H9 (cell line): ENCODE measurements at regions not wholly inside any gene's neighbourhood (a gene's known extent, or its start where the extent isn't known, plus 50 kb on each side); places are given as distances from the start of the nearest gene placed in this dataset.

ENCODE experiments used
- DNase-seq: peaks from one replicate; pipeline ENCODE4 v3.0.0-alpha.2; 2017
- H2AFZ ChIP-seq: one replicate; pipeline ENCODE4 v1.6.1; 2013; ENCODE audit warnings: mild to moderate bottlenecking, low read length, control low read depth, moderate library complexity
- H2AK5ac ChIP-seq: 2 replicates; pipeline ENCODE4 v1.6.1; 2013; ENCODE audit warnings: low read length, control low read depth, mixed read lengths; ENCODE audit not compliant: insufficient read length
- H2BK120ac ChIP-seq: one replicate; pipeline ENCODE4 v1.6.1; 2013; ENCODE audit warnings: low read depth, mild to moderate bottlenecking, low read length, control low read depth, inconsistent platforms; ENCODE audit not compliant: poor library complexity, severe bottlenecking
- H2BK12ac ChIP-seq: 2 replicates; pipeline ENCODE4 v1.6.1; 2013; ENCODE audit warnings: low read length, control low read depth, mixed read lengths, low read depth; ENCODE audit not compliant: insufficient read length
- H2BK15ac ChIP-seq: 2 replicates; pipeline ENCODE4 v1.6.1; 2013; ENCODE audit warnings: low read depth, low read length, control low read depth
- H2BK20ac ChIP-seq: one replicate; pipeline ENCODE4 v1.6.1; 2013; ENCODE audit warnings: low read depth, mild to moderate bottlenecking, low read length, control low read depth, inconsistent platforms; ENCODE audit not compliant: poor library complexity, severe bottlenecking
- H2BK5ac ChIP-seq: 2 replicates; pipeline ENCODE4 v1.6.1; 2013; ENCODE audit warnings: low read length, control low read depth, mixed read lengths; ENCODE audit not compliant: insufficient read length
- H3K14ac ChIP-seq: 2 replicates; pipeline ENCODE4 v1.6.1; 2013; ENCODE audit warnings: low read length, control low read depth; ENCODE audit not compliant: insufficient read depth
- H3K18ac ChIP-seq: 2 replicates; pipeline ENCODE4 v1.6.1; 2013; ENCODE audit warnings: low read depth, mild to moderate bottlenecking, mixed read lengths, low read length, control low read depth; ENCODE audit not compliant: insufficient read length
- H3K23ac ChIP-seq: 2 replicates; pipeline ENCODE4 v1.6.1; 2013; ENCODE audit warnings: low read length, control low read depth, mixed read lengths, low read depth; ENCODE audit not compliant: insufficient read length
- H3K23me2 ChIP-seq: 2 replicates; pipeline ENCODE4 v1.6.1; 2013; ENCODE audit warnings: low read depth, mild to moderate bottlenecking, mixed read lengths, low read length, control low read depth; ENCODE audit not compliant: insufficient read length, poor library complexity, severe bottlenecking
- H3K27ac ChIP-seq: 2 replicates; pipeline ENCODE4 v1.5.1; 2013; ENCODE audit warnings: low read length, control low read depth, mixed read lengths, low read depth; ENCODE audit not compliant: insufficient read length
- H3K27me3 ChIP-seq: 2 replicates; pipeline ENCODE4 v1.6.1; 2013; ENCODE audit warnings: low read length, control low read depth, inconsistent platforms; ENCODE audit not compliant: insufficient read depth
- H3K4ac ChIP-seq: 2 replicates; pipeline ENCODE4 v1.6.1; 2013; ENCODE audit warnings: low read depth, mild to moderate bottlenecking, control low read depth, inconsistent platforms, low read length, moderate library complexity
- H3K4me1 ChIP-seq: 2 replicates; pipeline ENCODE4 v1.6.1; 2013; ENCODE audit warnings: low read length, control low read depth, inconsistent platforms; ENCODE audit not compliant: insufficient read depth
- H3K4me2 ChIP-seq: 2 replicates; pipeline ENCODE4 v1.6.1; 2013; ENCODE audit warnings: low read length, control low read depth, mixed read lengths; ENCODE audit not compliant: insufficient read length, insufficient read depth
- H3K56ac ChIP-seq: 2 replicates; pipeline ENCODE4 v1.6.1; 2013; ENCODE audit warnings: low read depth, mild to moderate bottlenecking, mixed read lengths, low read length, control low read depth; ENCODE audit not compliant: insufficient read length
- H3K79me1 ChIP-seq: 2 replicates; pipeline ENCODE4 v1.6.1; 2013; ENCODE audit warnings: low read depth, mild to moderate bottlenecking, moderate library complexity, low read length, control low read depth, inconsistent platforms; ENCODE audit not compliant: insufficient read depth, poor library complexity, severe bottlenecking
- H3K79me2 ChIP-seq: 2 replicates; pipeline ENCODE4 v1.6.1; 2013; ENCODE audit warnings: low read length, control low read depth, inconsistent platforms; ENCODE audit not compliant: insufficient read depth
- H3K9ac ChIP-seq: 2 replicates; pipeline ENCODE4 v1.6.1; 2013; ENCODE audit warnings: low read length, control low read depth, mixed read lengths; ENCODE audit not compliant: insufficient read length; ENCODE audit errors: extremely low read depth
- H3K9me3 ChIP-seq: one replicate; pipeline ENCODE4 v1.6.1; 2013; ENCODE audit warnings: low read depth, low read length, inconsistent platforms; ENCODE audit not compliant: control insufficient read depth
- H3T11ph ChIP-seq: one replicate; pipeline ENCODE4 v1.6.1; 2013; ENCODE audit warnings: mild to moderate bottlenecking, low read length, control low read depth, inconsistent platforms
- H4K20me1 ChIP-seq: one replicate; pipeline ENCODE4 v1.6.1; 2013; ENCODE audit not compliant: control insufficient read depth, insufficient read length, insufficient read depth
- H4K5ac ChIP-seq: 2 replicates; pipeline ENCODE4 v1.6.1; 2013; ENCODE audit warnings: low read depth, mild to moderate bottlenecking, mixed read lengths, low read length, control low read depth; ENCODE audit not compliant: insufficient read length
- H4K8ac ChIP-seq: replicated peaks from 2 replicates; pipeline ENCODE4 v1.6.1; 2013; ENCODE audit warnings: low read length, control low read depth, mixed read lengths, low read depth; ENCODE audit not compliant: insufficient read length
- H4K91ac ChIP-seq: 2 replicates; pipeline ENCODE4 v1.6.1; 2013; ENCODE audit warnings: low read depth, mild to moderate bottlenecking, moderate library complexity, mixed read lengths, low read length, control low read depth; ENCODE audit not compliant: insufficient read length
- H3K27ac Mint-ChIP-seq, 3 experiments: 2 replicates in 2 of 3; 3 replicates in 1 of 3; pipeline ENCODE4 v1.8.0; 2020 to 2021; ENCODE audit warnings: mixed read lengths in 3 of 3, mild to moderate bottlenecking in 1 of 3, moderate library complexity in 1 of 3
- H3K27me3 Mint-ChIP-seq: 2 replicates; pipeline ENCODE4 v1.8.0; 2021; ENCODE audit warnings: low read depth, mild to moderate bottlenecking, moderate library complexity, mixed read lengths
- H3K36me3 Mint-ChIP-seq, 3 experiments: 2 replicates in 2 of 3; 3 replicates in 1 of 3; pipeline ENCODE4 v1.8.0; 2020 to 2021; ENCODE audit warnings: low read depth in 3 of 3, mixed read lengths in 3 of 3; ENCODE audit not compliant: insufficient read depth in 1 of 3
- H3K4me1 Mint-ChIP-seq, 2 experiments: 2 replicates each; pipeline ENCODE4 v1.8.0; 2020; ENCODE audit warnings: mixed read lengths in 2 of 2
- H3K4me3 Mint-ChIP-seq, 2 experiments: 2 replicates in 1 of 2; 3 replicates in 1 of 2; pipeline ENCODE4 v1.8.0; 2020 to 2021; ENCODE audit warnings: mild to moderate bottlenecking in 2 of 2, mixed read lengths in 2 of 2, moderate library complexity in 1 of 2
- H3K9me3 Mint-ChIP-seq, 2 experiments: 2 replicates in 1 of 2; 3 replicates in 1 of 2; pipeline ENCODE4 v1.8.0; 2020; ENCODE audit warnings: mild to moderate bottlenecking in 2 of 2, mixed read lengths in 2 of 2, moderate library complexity in 1 of 2
- WGBS: extraction: QIAGEN DNeasy Blood & Tissue Kit; methylation state at CpG from one replicate; pipeline ENCODE4 v1.1.7; 2013; ENCODE audit warnings: missing lambda C conversion rate, low lambda C conversion rate, mixed read lengths; ENCODE audit not compliant: insufficient read length; ENCODE audit errors: extremely low coverage; 5-methylcytosine and 5-hydroxymethylcytosine counted together
- TF ChIP-seq, protein P1 (sequence below): fragments of 200-600 bp; sonication (generic); conservative IDR thresholded peaks from 3 replicates; pipeline ENCODE4 v1.8.0; 2021; ENCODE audit warnings: antibody characterized with exemption, mild to moderate bottlenecking

- Histone ChIP-seq H3K79me2 (no peaks in the 10 kb centered on the region), H3K4ac (no peak overlapping the region), H2BK120ac (no peak overlapping the region), H3K23ac (no peak overlapping the region), H3K9me3 (no peaks in the 10 kb centered on the region), H3K18ac (no peak overlapping the region), H3K23me2 (no peaks in the 10 kb centered on the region), H3K27ac (no peak overlapping the region), H2BK15ac (no peak overlapping the region), H4K91ac (no peak overlapping the region), H3T11ph (no peak overlapping the region), H2BK20ac (no peak overlapping the region), H3K4me2 (no peak overlapping the region), H3K27me3 (no peaks in the 10 kb centered on the region), H2AFZ (no peak overlapping the region), H3K79me1 (no peaks in the 10 kb centered on the region), H4K5ac (no peak overlapping the region), H2BK12ac (no peak overlapping the region), H2BK5ac (no peak overlapping the region), H3K56ac (no peak overlapping the region), H4K8ac (no peak overlapping the region), H2AK5ac (no peak overlapping the region), H4K20me1 (no peaks in the 10 kb centered on the region), H3K4me1 (no peaks in the 10 kb centered on the region; the same call in 1 of the 2 replicates), H3K14ac (no peak overlapping the region), H3K9ac (no peak overlapping the region)
- H3K4me1 Mint-ChIP-seq, result peaks cover 4 to 5% of the 10 kb centered on the region in 2 experiments; a peak in 3 of 4 replicates
- no CpG with 5 or more reads among the region's 4 CpGs for WGBS
- no peaks in the 10 kb centered on the region for H3K36me3 Mint-ChIP-seq
- TF ChIP-seq, protein P1, sequence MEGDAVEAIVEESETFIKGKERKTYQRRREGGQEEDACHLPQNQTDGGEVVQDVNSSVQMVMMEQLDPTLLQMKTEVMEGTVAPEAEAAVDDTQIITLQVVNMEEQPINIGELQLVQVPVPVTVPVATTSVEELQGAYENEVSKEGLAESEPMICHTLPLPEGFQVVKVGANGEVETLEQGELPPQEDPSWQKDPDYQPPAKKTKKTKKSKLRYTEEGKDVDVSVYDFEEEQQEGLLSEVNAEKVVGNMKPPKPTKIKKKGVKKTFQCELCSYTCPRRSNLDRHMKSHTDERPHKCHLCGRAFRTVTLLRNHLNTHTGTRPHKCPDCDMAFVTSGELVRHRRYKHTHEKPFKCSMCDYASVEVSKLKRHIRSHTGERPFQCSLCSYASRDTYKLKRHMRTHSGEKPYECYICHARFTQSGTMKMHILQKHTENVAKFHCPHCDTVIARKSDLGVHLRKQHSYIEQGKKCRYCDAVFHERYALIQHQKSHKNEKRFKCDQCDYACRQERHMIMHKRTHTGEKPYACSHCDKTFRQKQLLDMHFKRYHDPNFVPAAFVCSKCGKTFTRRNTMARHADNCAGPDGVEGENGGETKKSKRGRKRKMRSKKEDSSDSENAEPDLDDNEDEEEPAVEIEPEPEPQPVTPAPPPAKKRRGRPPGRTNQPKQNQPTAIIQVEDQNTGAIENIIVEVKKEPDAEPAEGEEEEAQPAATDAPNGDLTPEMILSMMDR, result no peak
- no peaks in the 10 kb centered on the region for H3K27me3 Mint-ChIP-seq
- H3K27ac Mint-ChIP-seq, result no peak overlapping the region
- no peak overlapping the region for H3K4me3 Mint-ChIP-seq
- no peaks in the 10 kb centered on the region for H3K9me3 Mint-ChIP-seq
- no peak for DNase-seq
Measured at GRCh38 chr2:188668017-188668680, 306.0 kb upstream of the COL3A1 start.
